ENCODE measurements at regions not wholly inside any gene's neighbourhood (a gene's known extent, or its start where the extent isn't known, plus 50 kb on each side); places are given as distances from the start of the nearest gene placed in this dataset.

- TF ChIP-seq CTCF (IDR thresholded peaks at IDR 0.05) (no peak), POLR2A (IDR thresholded peaks at IDR 0.05) (no peak)
Measured at GRCh38 chr5:89988998-89989655, 420.4 kb downstream of the CETN3 start.
